ENCODE measurements at regions not wholly inside any gene's neighbourhood (a gene's known extent, or its start where the extent isn't known, plus 50 kb on each side); places are given as distances from the start of the nearest gene placed in this dataset.

DNA sequence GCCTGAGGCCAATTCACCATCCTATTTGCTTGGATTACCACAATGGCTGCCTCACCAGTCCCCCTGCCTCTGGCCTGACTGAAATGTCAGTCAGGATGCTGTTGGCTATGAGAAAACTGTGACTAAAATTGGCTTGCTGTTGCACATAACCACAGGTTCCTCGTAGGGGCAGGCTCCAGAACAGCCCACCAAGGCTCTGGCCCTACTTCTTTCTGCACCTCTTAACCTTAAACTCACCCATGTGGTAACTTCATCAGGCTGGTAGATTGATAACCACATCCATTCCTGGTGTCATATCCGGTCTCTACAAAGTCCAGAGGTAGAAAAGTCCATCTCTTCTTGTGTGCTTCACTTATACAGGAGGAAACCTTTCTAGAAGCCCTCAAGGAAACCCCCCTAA is 172.4 kb upstream of the PLXNC1 start:
- TF ChIP-seq, protein P1, sequence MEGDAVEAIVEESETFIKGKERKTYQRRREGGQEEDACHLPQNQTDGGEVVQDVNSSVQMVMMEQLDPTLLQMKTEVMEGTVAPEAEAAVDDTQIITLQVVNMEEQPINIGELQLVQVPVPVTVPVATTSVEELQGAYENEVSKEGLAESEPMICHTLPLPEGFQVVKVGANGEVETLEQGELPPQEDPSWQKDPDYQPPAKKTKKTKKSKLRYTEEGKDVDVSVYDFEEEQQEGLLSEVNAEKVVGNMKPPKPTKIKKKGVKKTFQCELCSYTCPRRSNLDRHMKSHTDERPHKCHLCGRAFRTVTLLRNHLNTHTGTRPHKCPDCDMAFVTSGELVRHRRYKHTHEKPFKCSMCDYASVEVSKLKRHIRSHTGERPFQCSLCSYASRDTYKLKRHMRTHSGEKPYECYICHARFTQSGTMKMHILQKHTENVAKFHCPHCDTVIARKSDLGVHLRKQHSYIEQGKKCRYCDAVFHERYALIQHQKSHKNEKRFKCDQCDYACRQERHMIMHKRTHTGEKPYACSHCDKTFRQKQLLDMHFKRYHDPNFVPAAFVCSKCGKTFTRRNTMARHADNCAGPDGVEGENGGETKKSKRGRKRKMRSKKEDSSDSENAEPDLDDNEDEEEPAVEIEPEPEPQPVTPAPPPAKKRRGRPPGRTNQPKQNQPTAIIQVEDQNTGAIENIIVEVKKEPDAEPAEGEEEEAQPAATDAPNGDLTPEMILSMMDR (IDR thresholded peaks at IDR 0.05) = no peak
- TF ChIP-seq POLR2A (IDR thresholded peaks at IDR 0.05) = no peak
